HG03520 (cell line): ENCODE measurements at regions not wholly inside any gene's neighbourhood (a gene's known extent, or its start where the extent isn't known, plus 50 kb on each side); places are given as distances from the start of the nearest gene placed in this dataset.

ENCODE experiments used
- ATAC-seq: cut with Tn5 transposase; IDR thresholded peaks from one replicate; pipeline ENCODE4 v1.9.1; 2021; ENCODE audit warnings: mild to moderate bottlenecking, moderate library complexity; ENCODE audit not compliant: unreplicated experiment

- ATAC-seq, result no peak
Measured at GRCh38 chr13:106867249-106867648, 299.3 kb upstream of the ARGLU1 start.

- no peak for ATAC-seq
Measured at GRCh38 chr13:106865716-106866440, 297.9 kb upstream of the ARGLU1 start.

- ATAC-seq, result no peak
Measured at GRCh38 chr13:106859533-106859904, 291.6 kb upstream of the ARGLU1 start.

GRCh38 chr13:106858903-106859532 lies 291.1 kb upstream of the ARGLU1 start:
- ATAC-seq, result no peak

GRCh38 chr13:106852436-106852835 lies 284.5 kb upstream of the ARGLU1 start:
- no peak for ATAC-seq

GRCh38 chr13:106850973-106851650 lies 283.2 kb upstream of the ARGLU1 start:
- ATAC-seq, result no peak

GRCh38 chr13:106846571-106847448 lies 278.9 kb upstream of the ARGLU1 start:
- no peak for ATAC-seq

GRCh38 chr13:106836186-106836802 lies 268.4 kb upstream of the ARGLU1 start:
- no peak for ATAC-seq

GRCh38 chr13:106835477-106835876 lies 267.5 kb upstream of the ARGLU1 start:
- no peak for ATAC-seq

- ATAC-seq, result no peak
Measured at GRCh38 chr13:106821979-106822378, 254.0 kb upstream of the ARGLU1 start.

- ATAC-seq, result no peak
Measured at GRCh38 chr13:106819413-106820180, 251.7 kb upstream of the ARGLU1 start.

- ATAC-seq, result no peak
Measured at GRCh38 chr13:106818971-106819370, 251.0 kb upstream of the ARGLU1 start.

- no peak for ATAC-seq
Measured at GRCh38 chr13:106815545-106815944, 247.6 kb upstream of the ARGLU1 start.

GRCh38 chr13:106814463-106814862 lies 246.5 kb upstream of the ARGLU1 start:
- no peak for ATAC-seq

GRCh38 chr13:106810069-106810468 lies 242.1 kb upstream of the ARGLU1 start:
- no peak for ATAC-seq

- ATAC-seq, result no peak
Measured at GRCh38 chr13:106804991-106805390, 237.1 kb upstream of the ARGLU1 start.

GRCh38 chr13:106802917-106803316 lies 235.0 kb upstream of the ARGLU1 start:
- no peak for ATAC-seq

- ATAC-seq, result no peak
Measured at GRCh38 chr13:106799781-106800335, 231.9 kb upstream of the ARGLU1 start.

- no peak for ATAC-seq
Measured at GRCh38 chr13:106797081-106797640, 229.2 kb upstream of the ARGLU1 start.
